ENCODE measurements at regions not wholly inside any gene's neighbourhood (a gene's known extent, or its start where the extent isn't known, plus 50 kb on each side); places are given as distances from the start of the nearest gene placed in this dataset.
"Not testable (repeated sequence)": the region's sequence is repeated elsewhere in the genome, so short reads cannot be mapped to it uniquely, and the experiment has no call there.

GRCh38 chrX:40950546-40950945, 134.7 kb upstream of the USP9X start:
- Histone ChIP-seq H3K4me1 (ENCODE audit: control insufficient read depth in 1 of 2, low read depth in 2 of 2) (peaks cover 0 to 2% of the 10 kb centered on the region in 2 donors), H3K4me3 (no peak overlapping the region), H3K9me3 (no peaks in the 10 kb centered on the region), H3K27me3 (replicated peaks; ENCODE audit: insufficient read depth) (no peaks in the 10 kb centered on the region), H3K27ac (no peak overlapping the region), H3K36me3 (no peaks in the 10 kb centered on the region)
- no peak for TF ChIP-seq CTCF (IDR thresholded peaks at IDR 0.05)
- ATAC-seq (ENCODE audit: insufficient number of reproducible peaks, low FRiP score, low read depth) (no peak), DNase-seq (ENCODE audit: low spot score) (no peak)

- not testable (repeated sequence) for ATAC-seq (ENCODE audit: insufficient number of reproducible peaks, low FRiP score, low read depth); H3K27ac ChIP-seq
Observed at GRCh38 chrX:40951407-40951806, 133.8 kb upstream of the USP9X start.

GRCh38 chrX:40952855-40953254, 132.4 kb upstream of the USP9X start:
- no peaks in the 10 kb centered on the region for H3K36me3 ChIP-seq
- H3K9me3 ChIP-seq: no peaks in the 10 kb centered on the region
- H3K4me1 ChIP-seq (ENCODE audit: control insufficient read depth in 1 of 2, low read depth in 2 of 2): no peaks in the 10 kb centered on the region
- TF ChIP-seq CTCF (IDR thresholded peaks at IDR 0.05): no peak
- peak overlapping the region; percentile 52 for H3K4me3 ChIP-seq
- no peaks in the 10 kb centered on the region for H3K27me3 ChIP-seq (replicated peaks; ENCODE audit: insufficient read depth)
- H3K27ac ChIP-seq: no peak overlapping the region
- ATAC-seq (ENCODE audit: insufficient number of reproducible peaks, low FRiP score, low read depth): no peak
- DNase-seq (ENCODE audit: low spot score): no peak

More at GRCh38 chrX:40951407-40951806, 133.8 kb upstream of the USP9X start:
- H3K4me3 ChIP-seq; H3K9me3 ChIP-seq; H3K4me1 ChIP-seq (ENCODE audit: control insufficient read depth in 1 of 2, low read depth in 2 of 2); DNase-seq (ENCODE audit: low spot score); H3K27me3 ChIP-seq (replicated peaks; ENCODE audit: insufficient read depth); H3K36me3 ChIP-seq: not testable (repeated sequence)

- Histone ChIP-seq H3K4me3 (peak overlapping the region; percentile 52), H3K27me3 (replicated peaks; ENCODE audit: insufficient read depth) (no peaks in the 10 kb centered on the region), H3K4me1 (ENCODE audit: control insufficient read depth in 1 of 2, low read depth in 2 of 2) (no peaks in the 10 kb centered on the region), H3K27ac (no peak overlapping the region), H3K9me3 (no peaks in the 10 kb centered on the region), H3K36me3 (no peaks in the 10 kb centered on the region)
- DNase-seq (ENCODE audit: low spot score) (no peak), ATAC-seq (ENCODE audit: insufficient number of reproducible peaks, low FRiP score, low read depth) (no peak)
- no peak for TF ChIP-seq CTCF (IDR thresholded peaks at IDR 0.05)
Observed at GRCh38 chrX:40953369-40953768, 131.9 kb upstream of the USP9X start.

DNA sequence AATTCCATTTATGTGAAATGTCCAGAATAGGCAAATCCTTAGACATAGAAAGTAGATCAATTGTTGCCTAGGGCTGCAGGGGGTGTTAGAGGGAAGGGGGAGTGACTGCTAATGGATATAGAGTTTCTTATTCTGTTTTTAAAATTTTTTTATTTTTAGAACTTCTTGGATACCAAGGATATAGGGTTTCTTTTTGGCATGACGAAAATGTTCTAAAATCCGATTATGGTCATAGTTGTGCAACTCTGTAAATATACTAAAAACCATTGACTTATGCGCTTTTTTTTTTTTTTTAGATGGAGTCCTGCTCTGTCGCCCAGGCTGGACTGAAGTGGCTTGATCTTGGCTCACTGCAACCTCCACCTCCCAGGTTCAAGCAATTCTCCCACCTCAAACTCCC, 125.2 kb upstream of the USP9X start:
- no peak for TF ChIP-seq CTCF (IDR thresholded peaks at IDR 0.05)
- H3K27ac ChIP-seq: no peak overlapping the region
- no peaks in the 10 kb centered on the region for H3K27me3 ChIP-seq (replicated peaks; ENCODE audit: insufficient read depth)
- no peaks in the 10 kb centered on the region for H3K36me3 ChIP-seq
- no peaks in the 10 kb centered on the region for H3K9me3 ChIP-seq
- no peak overlapping the region for H3K4me3 ChIP-seq
- DNase-seq (ENCODE audit: low spot score) (no peak), ATAC-seq (ENCODE audit: insufficient number of reproducible peaks, low FRiP score, low read depth) (no peak)
- H3K4me1 ChIP-seq (ENCODE audit: control insufficient read depth in 1 of 2, low read depth in 2 of 2): no peaks in the 10 kb centered on the region

DNA sequence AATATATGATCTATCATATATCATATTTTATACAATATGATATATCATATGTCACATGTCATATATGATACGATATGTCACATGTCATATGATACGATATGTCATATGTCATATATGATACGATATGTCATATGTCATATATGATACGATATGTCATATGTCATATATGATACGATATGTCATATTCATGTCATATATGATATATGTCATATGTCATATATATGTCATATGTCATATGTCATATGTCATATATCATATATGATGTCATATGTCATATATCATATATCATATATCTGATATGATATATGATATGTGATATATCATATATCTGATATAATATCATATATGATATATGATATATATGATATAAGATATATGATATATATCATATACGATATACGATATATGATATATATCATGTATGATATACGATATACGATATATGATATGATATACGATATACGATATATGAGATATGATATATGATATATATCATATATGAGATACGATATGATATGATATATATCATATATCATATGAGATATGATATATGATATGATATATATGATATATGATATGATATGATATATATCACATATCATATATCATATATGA, 122.3 kb upstream of the USP9X start:
- TF ChIP-seq CTCF (IDR thresholded peaks at IDR 0.05): no peak
- DNase-seq (ENCODE audit: low spot score) (no peak), ATAC-seq (ENCODE audit: insufficient number of reproducible peaks, low FRiP score, low read depth) (no peak)
- no peaks in the 10 kb centered on the region for H3K9me3 ChIP-seq
- no peaks in the 10 kb centered on the region for H3K27me3 ChIP-seq (replicated peaks; ENCODE audit: insufficient read depth)
- H3K27ac ChIP-seq: no peak overlapping the region
- no peaks in the 10 kb centered on the region for H3K36me3 ChIP-seq
- no peaks in the 10 kb centered on the region for H3K4me1 ChIP-seq (ENCODE audit: control insufficient read depth in 1 of 2, low read depth in 2 of 2)
- no peak overlapping the region for H3K4me3 ChIP-seq
